Left ventricle myocardium inferior (tissue), 1 donor: ENCODE measurements at regions not wholly inside any gene's neighbourhood (a gene's known extent, or its start where the extent isn't known, plus 50 kb on each side); places are given as distances from the start of the nearest gene placed in this dataset.

ENCODE experiments used
- DNase-seq: peaks from one replicate; pipeline ENCODE4 v3.0.0-alpha.2; 2020
- H3K27ac ChIP-seq: fragments of 200-600 bp; replicated peaks from 2 replicates; pipeline ENCODE4 v1.8.0; 2021
- H3K27me3 ChIP-seq: fragments of 200-600 bp; 2 replicates; pipeline ENCODE4 v1.8.0; 2021; ENCODE audit warnings: low read depth
- H3K36me3 ChIP-seq: fragments of 200-600 bp; 2 replicates; pipeline ENCODE4 v1.8.0; 2021
- H3K4me1 ChIP-seq: fragments of 200-600 bp; 2 replicates; pipeline ENCODE4 v1.8.0; 2021
- H3K4me3 ChIP-seq: fragments of 200-600 bp; 2 replicates; pipeline ENCODE4 v1.8.0; 2021; ENCODE audit warnings: mild to moderate bottlenecking, moderate library complexity
- H3K9me3 ChIP-seq: fragments of 200-600 bp; replicated peaks from 2 replicates; pipeline ENCODE4 v1.8.0; 2021
- CTCF ChIP-seq: fragments of 200-600 bp; IDR thresholded peaks from 2 replicates; pipeline ENCODE4 v1.8.0; 2021; ENCODE audit warnings: antibody characterized with exemption, mild to moderate bottlenecking, borderline replicate concordance
- intact Hi-C: fragments of 100-400 bp; cut with micrococcal nuclease; formaldehyde crosslinking; loops from one replicate; pipeline ENCODE4 v1.11.0; 2022
- donor health status: DM: no; HTN: yes; CAD: no; lungs with severe emphysema.

- Histone ChIP-seq H3K27me3 (no peaks in the 10 kb centered on the region), H3K4me3 (no peak overlapping the region), H3K36me3 (no peaks in the 10 kb centered on the region), H3K9me3 (peaks cover 11% of the 10 kb centered on the region), H3K4me1 (peaks cover 22% of the 10 kb centered on the region), H3K27ac (peak overlapping the region; percentile 65)
- no peak for DNase-seq
- intact Hi-C loops: no loop called here
- no peak for TF ChIP-seq CTCF
Measured at GRCh38 chr14:50018201-50018932, 98.0 kb downstream of the VCPKMT start.

GRCh38 chr14:50018933-50019210, 97.5 kb downstream of the VCPKMT start:
- H3K27me3 ChIP-seq: no peaks in the 10 kb centered on the region
- H3K9me3 ChIP-seq: peaks cover 11% of the 10 kb centered on the region
- peaks cover 22% of the 10 kb centered on the region for H3K4me1 ChIP-seq
- H3K4me3 ChIP-seq: no peak overlapping the region
- intact Hi-C loops: no loop called here
- peak overlapping the region; percentile 65 for H3K27ac ChIP-seq
- no peak for DNase-seq
- no peak for TF ChIP-seq CTCF
- no peaks in the 10 kb centered on the region for H3K36me3 ChIP-seq

- intact Hi-C loops: no loop called here
- TF ChIP-seq CTCF: no peak
- Histone ChIP-seq H3K4me1 (peaks cover 22% of the 10 kb centered on the region), H3K36me3 (no peaks in the 10 kb centered on the region), H3K9me3 (peaks cover 12% of the 10 kb centered on the region), H3K4me3 (no peak overlapping the region), H3K27ac (no peak overlapping the region), H3K27me3 (no peaks in the 10 kb centered on the region)
- no peak for DNase-seq
Measured at GRCh38 chr14:50020184-50020583, 96.2 kb downstream of the VCPKMT start.

GRCh38 chr14:50020799-50021198, 95.6 kb downstream of the VCPKMT start:
- H3K9me3 ChIP-seq: peaks cover 18% of the 10 kb centered on the region
- intact Hi-C loops: no loop called here
- H3K4me1 ChIP-seq: peaks cover 22% of the 10 kb centered on the region
- H3K27ac ChIP-seq: no peak overlapping the region
- no peak for DNase-seq
- H3K36me3 ChIP-seq: no peaks in the 10 kb centered on the region
- H3K4me3 ChIP-seq: no peak overlapping the region
- no peak for TF ChIP-seq CTCF
- no peaks in the 10 kb centered on the region for H3K27me3 ChIP-seq

GRCh38 chr14:50021261-50022031, 94.9 kb downstream of the VCPKMT start:
- intact Hi-C loops: no loop called here
- no peak for DNase-seq
- Histone ChIP-seq H3K27ac (no peak overlapping the region), H3K4me1 (peaks cover 22% of the 10 kb centered on the region), H3K27me3 (no peaks in the 10 kb centered on the region), H3K36me3 (no peaks in the 10 kb centered on the region), H3K9me3 (peaks cover 23% of the 10 kb centered on the region), H3K4me3 (no peak overlapping the region)
- no peak for TF ChIP-seq CTCF
